ENCODE measurements at regions not wholly inside any gene's neighbourhood (a gene's known extent, or its start where the extent isn't known, plus 50 kb on each side); places are given as distances from the start of the nearest gene placed in this dataset.
A peak's percentile ranks its signal among the peaks of the same experiment; 100 is the strongest.

DNA sequence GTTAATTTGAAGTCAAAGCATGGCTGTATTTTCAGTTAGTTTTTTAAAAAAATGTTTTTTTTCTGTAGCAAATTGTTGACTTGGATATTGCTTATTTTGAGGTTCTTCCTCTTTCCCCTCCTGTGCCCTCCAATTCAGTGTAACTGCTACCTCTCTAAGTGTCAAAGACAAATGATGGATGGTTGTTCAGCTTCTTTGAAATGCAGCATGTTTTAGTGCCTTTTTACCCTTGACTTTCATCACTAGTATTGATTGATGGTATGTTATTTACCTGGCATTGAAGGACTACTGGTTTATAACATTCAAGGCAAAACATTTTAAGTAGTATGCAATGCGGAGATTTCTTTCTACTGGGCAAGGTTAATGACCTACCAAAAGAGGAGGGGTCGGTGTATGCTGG is 281.0 kb upstream of the FAT1 start:
- dilution Hi-C loops (cut with MboI; ENCODE audit: extremely low pct_ligation_motif_present, low sequenced_read_pairs), result no loop called here
- no peak overlapping the region for H3K4me3 ChIP-seq (ENCODE audit: control insufficient read depth in 2 of 3, extremely low read depth in 1 of 3, insufficient read depth in 2 of 3, low read depth in 1 of 3, low read length in 3 of 3)
- no peak overlapping the region for H3K27ac ChIP-seq (ENCODE audit: control insufficient read depth, insufficient read depth, low read length)
- no peaks in the 10 kb centered on the region for H3K27me3 ChIP-seq (ENCODE audit: control insufficient read depth, extremely low read depth, insufficient read depth, low read length)
- TF ChIP-seq, protein P1, sequence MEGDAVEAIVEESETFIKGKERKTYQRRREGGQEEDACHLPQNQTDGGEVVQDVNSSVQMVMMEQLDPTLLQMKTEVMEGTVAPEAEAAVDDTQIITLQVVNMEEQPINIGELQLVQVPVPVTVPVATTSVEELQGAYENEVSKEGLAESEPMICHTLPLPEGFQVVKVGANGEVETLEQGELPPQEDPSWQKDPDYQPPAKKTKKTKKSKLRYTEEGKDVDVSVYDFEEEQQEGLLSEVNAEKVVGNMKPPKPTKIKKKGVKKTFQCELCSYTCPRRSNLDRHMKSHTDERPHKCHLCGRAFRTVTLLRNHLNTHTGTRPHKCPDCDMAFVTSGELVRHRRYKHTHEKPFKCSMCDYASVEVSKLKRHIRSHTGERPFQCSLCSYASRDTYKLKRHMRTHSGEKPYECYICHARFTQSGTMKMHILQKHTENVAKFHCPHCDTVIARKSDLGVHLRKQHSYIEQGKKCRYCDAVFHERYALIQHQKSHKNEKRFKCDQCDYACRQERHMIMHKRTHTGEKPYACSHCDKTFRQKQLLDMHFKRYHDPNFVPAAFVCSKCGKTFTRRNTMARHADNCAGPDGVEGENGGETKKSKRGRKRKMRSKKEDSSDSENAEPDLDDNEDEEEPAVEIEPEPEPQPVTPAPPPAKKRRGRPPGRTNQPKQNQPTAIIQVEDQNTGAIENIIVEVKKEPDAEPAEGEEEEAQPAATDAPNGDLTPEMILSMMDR (optimal IDR thresholded peaks at IDR 0.05 in 1 of 3, IDR thresholded peaks at IDR 0.05 in 1 of 3, conservative IDR thresholded peaks at IDR 0.05 in 1 of 3; ENCODE audit: extremely low read depth in 1 of 3, insufficient read depth in 2 of 3, low read length in 3 of 3), result no peak
- TF ChIP-seq EZH2 (IDR thresholded peaks at IDR 0.05; ENCODE audit: low read length), result no peak
- no peak overlapping the region for H3K4me2 ChIP-seq (ENCODE audit: control insufficient read depth, extremely low read depth, insufficient read depth, low read depth, low read length)
- DNase-seq (ENCODE audit: low read depth, low spot score), result no peak
- H4K20me1 ChIP-seq (ENCODE audit: control insufficient read depth, extremely low read depth, insufficient read depth, low read length), result no peaks in the 10 kb centered on the region
- no peaks in the 10 kb centered on the region for H3K9me1 ChIP-seq (ENCODE audit: control insufficient read depth, extremely low read depth, insufficient read depth, low read length)
- no peak overlapping the region for H3K9ac ChIP-seq (ENCODE audit: control insufficient read depth, extremely low read depth, insufficient read depth, low read length)
- H3K36me3 ChIP-seq (ENCODE audit: control insufficient read depth in 2 of 2, extremely low read depth in 1 of 2, insufficient read depth in 2 of 2, low read length in 2 of 2), result no peaks in the 10 kb centered on the region
- FAIRE-seq, result no peak
- H3K9me3 ChIP-seq (ENCODE audit: control insufficient read depth, low read depth, low read length), result no peaks in the 10 kb centered on the region
- H2AFZ ChIP-seq (ENCODE audit: control insufficient read depth, low read length), result no peak overlapping the region
- H3K4me1 ChIP-seq (ENCODE audit: control insufficient read depth, extremely low read depth, insufficient read depth, low read length), result peaks cover 7% of the 10 kb centered on the region
- no peaks in the 10 kb centered on the region for H3K79me2 ChIP-seq (ENCODE audit: control insufficient read depth, insufficient read depth, low read length)

DNA sequence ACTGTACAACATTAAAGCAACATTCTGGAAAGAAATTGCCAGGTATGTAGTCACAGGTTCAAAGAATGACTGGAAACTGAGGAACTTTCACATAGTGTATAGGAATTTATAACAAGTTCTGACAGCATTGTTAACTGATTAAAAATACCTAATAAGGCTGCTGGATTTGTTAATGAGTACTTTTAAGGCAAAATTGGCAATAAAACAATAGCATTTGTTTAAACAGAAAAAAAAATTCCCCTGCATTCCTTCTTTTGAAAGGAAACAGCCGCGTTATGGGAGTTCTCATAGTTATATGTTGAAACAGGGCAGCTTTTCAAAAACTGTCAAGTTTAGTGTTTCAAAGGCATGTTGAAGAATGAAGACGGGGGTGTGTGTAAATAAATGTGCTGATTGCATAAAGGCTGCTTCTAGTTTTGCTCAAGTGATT is 282.5 kb upstream of the FAT1 start:
- DNase-seq (ENCODE audit: low read depth, low spot score) (no peak), FAIRE-seq (no peak)
- dilution Hi-C loops (cut with MboI; ENCODE audit: extremely low pct_ligation_motif_present, low sequenced_read_pairs), result no loop called here

More for the DNA sequence above, 282.5 kb upstream of the FAT1 start:
- H3K9ac ChIP-seq (ENCODE audit: control insufficient read depth, extremely low read depth, insufficient read depth, low read length), result no peak overlapping the region
- H3K4me3 ChIP-seq (ENCODE audit: control insufficient read depth in 2 of 3, extremely low read depth in 1 of 3, insufficient read depth in 2 of 3, low read depth in 1 of 3, low read length in 3 of 3), result no peak overlapping the region
- no peaks in the 10 kb centered on the region for H3K9me3 ChIP-seq (ENCODE audit: control insufficient read depth, low read depth, low read length)
- H3K27me3 ChIP-seq (ENCODE audit: control insufficient read depth, extremely low read depth, insufficient read depth, low read length), result no peaks in the 10 kb centered on the region
- H3K79me2 ChIP-seq (ENCODE audit: control insufficient read depth, insufficient read depth, low read length), result no peaks in the 10 kb centered on the region
- H3K27ac ChIP-seq (ENCODE audit: control insufficient read depth, insufficient read depth, low read length), result no peak overlapping the region
- no peaks in the 10 kb centered on the region for H3K9me1 ChIP-seq (ENCODE audit: control insufficient read depth, extremely low read depth, insufficient read depth, low read length)
- peaks cover 7% of the 10 kb centered on the region for H3K4me1 ChIP-seq (ENCODE audit: control insufficient read depth, extremely low read depth, insufficient read depth, low read length)
- no peaks in the 10 kb centered on the region for H3K36me3 ChIP-seq (ENCODE audit: control insufficient read depth in 2 of 2, extremely low read depth in 1 of 2, insufficient read depth in 2 of 2, low read length in 2 of 2)
- H2AFZ ChIP-seq (ENCODE audit: control insufficient read depth, low read length), result peak overlapping the region; percentile 5
- peak overlapping the region; percentile 15 for H3K4me2 ChIP-seq (ENCODE audit: control insufficient read depth, extremely low read depth, insufficient read depth, low read depth, low read length)
- TF ChIP-seq EZH2 (IDR thresholded peaks at IDR 0.05; ENCODE audit: low read length), result no peak
- TF ChIP-seq, protein P1 (optimal IDR thresholded peaks at IDR 0.05 in 1 of 3, IDR thresholded peaks at IDR 0.05 in 1 of 3, conservative IDR thresholded peaks at IDR 0.05 in 1 of 3; ENCODE audit: extremely low read depth in 1 of 3, insufficient read depth in 2 of 3, low read length in 3 of 3), result no peak
- no peaks in the 10 kb centered on the region for H4K20me1 ChIP-seq (ENCODE audit: control insufficient read depth, extremely low read depth, insufficient read depth, low read length)
